H1 (cell line): ENCODE measurements at regions not wholly inside any gene's neighbourhood (a gene's known extent, or its start where the extent isn't known, plus 50 kb on each side); places are given as distances from the start of the nearest gene placed in this dataset.

Experiments used
- CHD1 ChIP-seq: IDR thresholded peaks from 2 replicates; pipeline ENCODE4 v1.6.1; 2012; ENCODE audit warnings: low read depth, low read length, improper control_type of control experiment
- EGR1 ChIP-seq: IDR thresholded peaks from 2 replicates; pipeline ENCODE4 v1.6.1; 2011; ENCODE audit warnings: low read depth, low read length, borderline replicate concordance
- HDAC2 ChIP-seq, 2 experiments: fragments of 300-600 bp in 1 of 2; sonication (generic) in 1 of 2; IDR thresholded peaks; 2 replicates each; pipeline ENCODE4 v1.6.1; 2011 to 2012; ENCODE audit warnings: low read depth in 2 of 2, low read length in 2 of 2, mild to moderate bottlenecking in 2 of 2, moderate library complexity in 2 of 2, borderline replicate concordance in 1 of 2, inconsistent platforms in 1 of 2
- JUND ChIP-seq: IDR thresholded peaks from 2 replicates; pipeline ENCODE4 v1.6.1; 2011; ENCODE audit warnings: mild to moderate bottlenecking, improper control_type of control experiment, low read length
- POLR2A ChIP-seq, 2 experiments: IDR thresholded peaks; 1 replicate in 1 of 2; 2 replicates in 1 of 2; pipeline ENCODE4 v1.6.1; 2011; ENCODE audit warnings: low read depth in 2 of 2, low read length in 2 of 2, mild to moderate bottlenecking in 2 of 2; ENCODE audit errors: control extremely low read depth in 1 of 2
- POLR2AphosphoS5 ChIP-seq: IDR thresholded peaks from 2 replicates; pipeline ENCODE4 v1.6.1; 2011; ENCODE audit warnings: low read depth, low read length
- RAD21 ChIP-seq, 2 experiments: IDR thresholded peaks in 1 of 2; conservative IDR thresholded peaks in 1 of 2; 2 replicates each; pipeline ENCODE4 v1.6.1; 2011; ENCODE audit warnings: low read depth in 2 of 2, low read length in 2 of 2, improper control_type of control experiment in 1 of 2, inconsistent platforms in 1 of 2, mild to moderate bottlenecking in 1 of 2, moderate library complexity in 1 of 2
- RFX5 ChIP-seq: IDR thresholded peaks from 2 replicates; pipeline ENCODE4 v1.6.1; 2011; ENCODE audit warnings: low read depth, low read length, improper control_type of control experiment, borderline replicate concordance
- SP4 ChIP-seq: IDR thresholded peaks from 2 replicates; pipeline ENCODE4 v1.6.1; 2012; ENCODE audit warnings: low read length, inconsistent platforms
- SUZ12 ChIP-seq: fragments of 200-600 bp; sonication (generic); IDR thresholded peaks from 2 replicates; pipeline ENCODE4 v1.6.1; 2012; ENCODE audit warnings: mild to moderate bottlenecking, inconsistent platforms, low read length, moderate library complexity, mixed read lengths
- TF ChIP-seq, protein P1 (sequence below), 3 experiments: IDR thresholded peaks; 1 replicate in 2 of 3; 2 replicates in 1 of 3; pipeline versions ENCODE4 v1.5.1 to v1.6.1; 2011; ENCODE audit warnings: low read length in 3 of 3, mild to moderate bottlenecking in 3 of 3, inconsistent platforms in 2 of 3, low read depth in 1 of 3, moderate library complexity in 1 of 3; ENCODE audit not compliant: insufficient read depth in 1 of 3; ENCODE audit errors: control extremely low read depth in 1 of 3
- TF ChIP-seq, protein P2 (sequence below): IDR thresholded peaks from 2 replicates; pipeline ENCODE4 v1.6.1; 2011; ENCODE audit warnings: low read depth, mild to moderate bottlenecking, low read length; ENCODE audit not compliant: insufficient read depth

DNA sequence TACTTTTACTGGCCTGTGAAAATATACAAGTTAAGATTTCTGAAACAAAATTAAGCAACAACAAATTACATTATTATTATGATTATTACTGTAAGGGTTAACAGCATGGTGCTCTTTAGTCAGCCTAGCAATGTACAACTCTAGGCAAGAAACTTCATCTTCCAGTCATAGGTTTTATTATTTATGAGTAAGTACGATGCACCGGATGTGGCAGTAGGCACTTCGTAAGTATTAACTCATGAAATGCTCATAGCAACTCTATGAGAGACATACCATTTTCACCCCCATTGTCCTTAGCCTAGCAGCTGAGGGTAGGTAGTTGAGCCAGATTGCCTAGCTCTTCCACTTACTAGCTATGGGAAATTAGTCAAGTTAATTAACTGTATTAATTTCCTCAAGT is 68.0 kb upstream of the PTPRG start:
- no peak for TF ChIP-seq JUND
- TF ChIP-seq, protein P1, sequence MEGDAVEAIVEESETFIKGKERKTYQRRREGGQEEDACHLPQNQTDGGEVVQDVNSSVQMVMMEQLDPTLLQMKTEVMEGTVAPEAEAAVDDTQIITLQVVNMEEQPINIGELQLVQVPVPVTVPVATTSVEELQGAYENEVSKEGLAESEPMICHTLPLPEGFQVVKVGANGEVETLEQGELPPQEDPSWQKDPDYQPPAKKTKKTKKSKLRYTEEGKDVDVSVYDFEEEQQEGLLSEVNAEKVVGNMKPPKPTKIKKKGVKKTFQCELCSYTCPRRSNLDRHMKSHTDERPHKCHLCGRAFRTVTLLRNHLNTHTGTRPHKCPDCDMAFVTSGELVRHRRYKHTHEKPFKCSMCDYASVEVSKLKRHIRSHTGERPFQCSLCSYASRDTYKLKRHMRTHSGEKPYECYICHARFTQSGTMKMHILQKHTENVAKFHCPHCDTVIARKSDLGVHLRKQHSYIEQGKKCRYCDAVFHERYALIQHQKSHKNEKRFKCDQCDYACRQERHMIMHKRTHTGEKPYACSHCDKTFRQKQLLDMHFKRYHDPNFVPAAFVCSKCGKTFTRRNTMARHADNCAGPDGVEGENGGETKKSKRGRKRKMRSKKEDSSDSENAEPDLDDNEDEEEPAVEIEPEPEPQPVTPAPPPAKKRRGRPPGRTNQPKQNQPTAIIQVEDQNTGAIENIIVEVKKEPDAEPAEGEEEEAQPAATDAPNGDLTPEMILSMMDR (IDR thresholded peaks at IDR 0.05; ENCODE audit: control extremely low read depth in 1 of 3, insufficient read depth in 1 of 3, low read depth in 1 of 3, low read length in 3 of 3), result no peak
- no peak for TF ChIP-seq CHD1
- TF ChIP-seq SUZ12, result no peak
- TF ChIP-seq HDAC2 (IDR thresholded peaks at IDR 0.05; ENCODE audit: borderline replicate concordance in 1 of 2, low read depth in 2 of 2, low read length in 2 of 2), result no peak
- no peak for TF ChIP-seq RAD21 (IDR thresholded peaks at IDR 0.05 in 1 of 2, conservative IDR thresholded peaks at IDR 0.05 in 1 of 2; ENCODE audit: low read depth in 2 of 2, low read length in 2 of 2)
- TF ChIP-seq EGR1, result no peak
- no peak for TF ChIP-seq POLR2AphosphoS5
- TF ChIP-seq POLR2A (IDR thresholded peaks at IDR 0.05; ENCODE audit: control extremely low read depth in 1 of 2, low read depth in 2 of 2, low read length in 2 of 2), result no peak
- TF ChIP-seq SP4, result no peak
- no peak for TF ChIP-seq RFX5
- TF ChIP-seq, protein P2, sequence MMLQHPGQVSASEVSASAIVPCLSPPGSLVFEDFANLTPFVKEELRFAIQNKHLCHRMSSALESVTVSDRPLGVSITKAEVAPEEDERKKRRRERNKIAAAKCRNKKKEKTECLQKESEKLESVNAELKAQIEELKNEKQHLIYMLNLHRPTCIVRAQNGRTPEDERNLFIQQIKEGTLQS, result no peak
